GM12878 (cell line): ENCODE measurements at regions not wholly inside any gene's neighbourhood (a gene's known extent, or its start where the extent isn't known, plus 50 kb on each side); places are given as distances from the start of the nearest gene placed in this dataset.

ENCODE experiments used
- ATAC-seq: fragments of 200-7000 bp; cut with Tn5 transposase; 3 replicates; pipeline ENCODE4 v1.9.1; 2020; ENCODE audit warnings: mild to moderate bottlenecking, moderate library complexity
- BruUV-seq: library from RNA; stranded (reverse); fragments of 400-500 nt; replicated peaks from 2 replicates; lab custom pipeline; 2021; lab: Mats Ljungman, UMichigan
- CTCF ChIA-PET: fragments of 300-600 bp; sonication (Branson Sonifier 250); formaldehyde crosslinking; extraction: SDS; loops from one replicate; lab custom pipeline; 2021; ENCODE audit warnings: inconsistent platforms; lab: Yijun Ruan, JAX
- POLR2A ChIA-PET: fragments of 350-600 bp; formaldehyde crosslinking; extraction: SDS; loops from one replicate; lab custom pipeline; 2021; ENCODE audit warnings: inconsistent platforms; lab: Charles Lee
- RAD21 ChIA-PET: fragments of 300-600 bp; sonication (Branson Sonifier 250); formaldehyde crosslinking; loops from one replicate; lab custom pipeline; 2023; ENCODE audit warnings: antibody characterized with exemption; ENCODE audit not compliant: unreplicated experiment; lab: Charles Lee
- SMC1A ChIA-PET: fragments of 300-600 bp; sonication (Branson Sonifier 250); formaldehyde crosslinking; loops from one replicate; lab custom pipeline; 2023; ENCODE audit not compliant: unreplicated experiment, uncharacterized antibody; lab: Charles Lee
- DNase-seq: peaks from one replicate; pipeline ENCODE4 v3.0.0-alpha.2; 2011; ENCODE audit warnings: low read depth, low spot score
- FAIRE-seq: peaks from 3 replicates; lab custom pipeline; 2011; peaks lifted over from hg19 to GRCh38; lab: Jason Lieb, UNC
- H2AFZ ChIP-seq: 2 replicates; pipeline ENCODE4 v1.6.0; 2011; ENCODE audit warnings: low read depth, low read length, control low read depth; ENCODE audit not compliant: control insufficient read depth
- H3K27ac ChIP-seq: 2 replicates; pipeline ENCODE4 v1.5.1; 2011; ENCODE audit warnings: control low read depth; ENCODE audit not compliant: control insufficient read depth, insufficient read depth
- H3K27me3 ChIP-seq, 2 experiments: replicated peaks in 1 of 2; 2 replicates each; pipeline versions ENCODE4 v1.6.0 to v1.6.1; 2011; ENCODE audit warnings: low read length in 1 of 2; ENCODE audit not compliant: control insufficient read depth in 2 of 2, insufficient read depth in 2 of 2
- H3K36me3 ChIP-seq, 2 experiments: 2 replicates each; pipeline ENCODE4 v1.5.1; 2011; ENCODE audit warnings: low read length in 1 of 2; ENCODE audit not compliant: control insufficient read depth in 2 of 2, insufficient read depth in 2 of 2
- H3K4me1 ChIP-seq: 2 replicates; pipeline ENCODE4 v1.6.1; 2011; ENCODE audit warnings: mild to moderate bottlenecking, low read length, moderate library complexity, mixed read lengths; ENCODE audit not compliant: control insufficient read depth, insufficient read depth
- H3K4me2 ChIP-seq: 2 replicates; pipeline ENCODE4 v1.6.0; 2011; ENCODE audit warnings: control low read depth; ENCODE audit not compliant: control insufficient read depth, insufficient read depth
- H3K4me3 ChIP-seq: fragments of 200-600 bp; sonication (generic); 2 replicates; pipeline ENCODE4 v1.5.1; 2016
- H3K79me2 ChIP-seq: 2 replicates; pipeline ENCODE4 v1.6.0; 2011; ENCODE audit warnings: low read length; ENCODE audit not compliant: control insufficient read depth, insufficient read depth
- H3K9ac ChIP-seq: 2 replicates; pipeline ENCODE4 v1.8.0; 2011; ENCODE audit warnings: low read length, control low read depth, mixed read lengths; ENCODE audit not compliant: control insufficient read depth, insufficient read depth
- H3K9me3 ChIP-seq: replicated peaks from 3 replicates; pipeline ENCODE4 v1.5.1; 2011; ENCODE audit warnings: mild to moderate bottlenecking, low read length; ENCODE audit not compliant: control insufficient read depth, insufficient read depth
- H4K20me1 ChIP-seq: 2 replicates; pipeline ENCODE4 v1.6.0; 2011; ENCODE audit not compliant: control insufficient read depth, insufficient read depth
- BCL11A ChIP-seq: IDR thresholded peaks from 2 replicates; pipeline ENCODE4 v1.6.1; 2011; ENCODE audit warnings: low read depth, low read length
- CHD4 ChIP-seq: fragments of 200-600 bp; sonication (generic); IDR thresholded peaks from 2 replicates; pipeline ENCODE4 v1.6.1; 2016; ENCODE audit warnings: mild to moderate bottlenecking
- RCOR1 ChIP-seq: conservative IDR thresholded peaks from 2 replicates; pipeline ENCODE4 v1.6.1; 2012; ENCODE audit warnings: low read depth, low read length, improper control_type of control experiment
- SREBF1 ChIP-seq: IDR thresholded peaks from 2 replicates; pipeline ENCODE4 v1.6.1; 2012; ENCODE audit warnings: mild to moderate bottlenecking, low read length
- TBL1XR1 ChIP-seq: IDR thresholded peaks from 2 replicates; pipeline ENCODE4 v1.6.1; 2012; ENCODE audit warnings: low read depth, low read length, improper control_type of control experiment
- ZSCAN29 ChIP-seq: fragments of 450-650 bp; IDR thresholded peaks from 2 replicates; pipeline ENCODE4 v1.6.1; 2017; ENCODE audit warnings: mild to moderate bottlenecking, moderate library complexity
- WGBS: methylation state at CpG from one replicate; pipeline ENCODE4 v1.1.6; 2016; ENCODE audit warnings: low lambda C conversion rate; ENCODE audit not compliant: insufficient replicate concordance, insufficient coverage; ENCODE audit errors: missing lambda C conversion rate; 5-methylcytosine and 5-hydroxymethylcytosine counted together
- in situ Hi-C: fragments of 300-500 bp; cut with MboI; formaldehyde crosslinking; loops from 9 replicates; pipeline ENCODE4 v1.14.3; 2018; ENCODE audit warnings: mixed read lengths
- intact Hi-C: fragments of 100-400 bp; cut with micrococcal nuclease; formaldehyde crosslinking; loops from one replicate; pipeline ENCODE4 v1.14.2; 2022; ENCODE audit not compliant: unreplicated experiment
- TF ChIP-seq, protein P1 (sequence below): fragments of 450-650 bp; IDR thresholded peaks from 2 replicates; pipeline ENCODE4 v1.6.1; 2018; ENCODE audit warnings: borderline replicate concordance, mild to moderate bottlenecking; ENCODE audit not compliant: partially characterized antibody
- TF ChIP-seq, protein P2 (sequence below): IDR thresholded peaks from 2 replicates; pipeline ENCODE4 v1.6.1; 2011; ENCODE audit warnings: low read depth, low read length, improper control_type of control experiment, borderline replicate concordance
- TF ChIP-seq, protein P3 (sequence below): IDR thresholded peaks from 2 replicates; pipeline ENCODE4 v1.6.1; 2011; ENCODE audit warnings: borderline replicate concordance, low read depth, mild to moderate bottlenecking, moderate library complexity, mixed read lengths, low read length; ENCODE audit not compliant: insufficient read depth; ENCODE audit errors: extremely low read length
- TF ChIP-seq, protein P4 (sequence below): fragments of 450-650 bp; IDR thresholded peaks from 2 replicates; pipeline ENCODE4 v1.6.1; 2017; ENCODE audit warnings: mild to moderate bottlenecking
- TF ChIP-seq, protein P5 (sequence below): IDR thresholded peaks from 2 replicates; pipeline ENCODE4 v1.6.1; 2012; ENCODE audit warnings: low read depth, low read length, improper control_type of control experiment

DNA sequence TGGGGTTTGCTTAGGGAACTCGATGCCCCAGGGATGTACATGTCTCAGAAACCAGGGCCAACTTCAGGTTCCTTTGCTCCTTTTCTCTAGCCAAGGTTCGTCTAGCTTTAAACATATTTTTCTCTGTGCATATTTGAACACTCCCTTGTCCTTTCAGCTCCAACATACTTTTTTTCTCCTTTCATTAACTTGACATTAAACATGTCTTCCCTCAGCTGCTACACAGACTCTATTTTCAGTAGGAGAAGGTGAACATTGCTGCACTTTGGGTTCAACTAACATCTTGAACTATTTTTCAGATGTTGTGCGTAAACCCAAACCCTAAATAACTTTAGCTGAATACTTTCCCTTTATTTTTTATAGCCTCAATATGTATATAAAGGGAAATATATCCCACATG is 212.9 kb downstream of the MTX2 start:
- ATAC-seq = no peak
- TF ChIP-seq RCOR1 = no peak
- TF ChIP-seq, protein P1, sequence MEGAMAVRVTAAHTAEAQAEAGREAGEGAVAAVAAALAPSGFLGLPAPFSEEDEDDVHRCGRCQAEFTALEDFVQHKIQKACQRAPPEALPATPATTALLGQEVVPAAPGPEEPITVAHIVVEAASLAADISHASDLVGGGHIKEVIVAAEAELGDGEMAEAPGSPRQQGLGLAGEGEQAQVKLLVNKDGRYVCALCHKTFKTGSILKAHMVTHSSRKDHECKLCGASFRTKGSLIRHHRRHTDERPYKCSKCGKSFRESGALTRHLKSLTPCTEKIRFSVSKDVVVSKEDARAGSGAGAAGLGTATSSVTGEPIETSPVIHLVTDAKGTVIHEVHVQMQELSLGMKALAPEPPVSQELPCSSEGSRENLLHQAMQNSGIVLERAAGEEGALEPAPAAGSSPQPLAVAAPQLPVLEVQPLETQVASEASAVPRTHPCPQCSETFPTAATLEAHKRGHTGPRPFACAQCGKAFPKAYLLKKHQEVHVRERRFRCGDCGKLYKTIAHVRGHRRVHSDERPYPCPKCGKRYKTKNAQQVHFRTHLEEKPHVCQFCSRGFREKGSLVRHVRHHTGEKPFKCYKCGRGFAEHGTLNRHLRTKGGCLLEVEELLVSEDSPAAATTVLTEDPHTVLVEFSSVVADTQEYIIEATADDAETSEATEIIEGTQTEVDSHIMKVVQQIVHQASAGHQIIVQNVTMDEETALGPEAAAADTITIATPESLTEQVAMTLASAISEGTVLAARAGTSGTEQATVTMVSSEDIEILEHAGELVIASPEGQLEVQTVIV = no peak
- Histone ChIP-seq H3K79me2 (no peaks in the 10 kb centered on the region), H3K27me3 (no peaks in the 10 kb centered on the region; a peak in 2 of 4 replicates), H3K9me3 (no peaks in the 10 kb centered on the region), H3K9ac (no peak overlapping the region), H3K27ac (no peak overlapping the region), H3K4me3 (no peak overlapping the region), H3K4me2 (no peak overlapping the region), H3K36me3 (no peaks in the 10 kb centered on the region), H4K20me1 (no peaks in the 10 kb centered on the region), H2AFZ (no peak overlapping the region), H3K4me1 (no peaks in the 10 kb centered on the region)
- in situ Hi-C loops (no loop called here), intact Hi-C loops (no loop called here)
- no peak for DNase-seq
- RAD21 ChIA-PET = interaction anchor here (0.6 to 1.0 kb wide), 2 partner anchors 11 to 265 kb away, joined by 4 read pairs; no protein-coding TSS in a partner anchor
- no peak for FAIRE-seq
- SMC1A ChIA-PET = interaction anchor here (1.1 to 1.5 kb wide), 5 partner anchors 9 to 72 kb away, joined by 3 to 5 read pairs (median 4); no protein-coding TSS in a partner anchor
- BruUV-seq = no TSS peak
- POLR2A ChIA-PET = no interaction called here
- CTCF ChIA-PET = interaction anchor here (1.2 to 2.1 kb wide), 2 partner anchors 9 to 27 kb away, joined by 5 to 6 read pairs; no protein-coding TSS in a partner anchor
- 37% methylated on average over 3 of the region's 3 CpGs for WGBS

DNA sequence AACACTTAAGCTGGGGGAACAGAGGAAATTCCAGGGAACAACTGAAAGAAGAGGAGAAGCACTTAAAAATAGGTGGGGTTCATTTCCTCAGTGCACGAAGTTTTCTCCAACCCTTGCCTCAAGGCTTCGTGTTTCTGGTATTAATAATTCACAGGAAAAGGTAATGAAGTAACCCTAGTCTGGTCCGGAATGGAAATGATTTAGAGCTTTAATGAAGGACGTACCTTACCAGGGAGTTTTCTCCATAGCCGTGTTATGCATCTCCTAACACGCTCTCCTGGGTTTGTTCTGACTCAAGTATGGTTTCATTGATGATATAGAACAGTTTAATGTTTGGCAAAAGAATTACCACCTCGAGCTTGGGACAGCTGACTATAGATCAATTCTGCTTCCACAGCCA is 214.2 kb downstream of the MTX2 start:
- FAIRE-seq = no peak
- ChIA-PET POLR2A (no interaction called here), CTCF (interaction anchor here (0.8 to 2.1 kb wide), 2 partner anchors 10 to 28 kb away, joined by 3 to 5 read pairs; no protein-coding TSS in a partner anchor)

More for the DNA sequence above, 214.2 kb downstream of the MTX2 start:
- TF ChIP-seq, protein P2, sequence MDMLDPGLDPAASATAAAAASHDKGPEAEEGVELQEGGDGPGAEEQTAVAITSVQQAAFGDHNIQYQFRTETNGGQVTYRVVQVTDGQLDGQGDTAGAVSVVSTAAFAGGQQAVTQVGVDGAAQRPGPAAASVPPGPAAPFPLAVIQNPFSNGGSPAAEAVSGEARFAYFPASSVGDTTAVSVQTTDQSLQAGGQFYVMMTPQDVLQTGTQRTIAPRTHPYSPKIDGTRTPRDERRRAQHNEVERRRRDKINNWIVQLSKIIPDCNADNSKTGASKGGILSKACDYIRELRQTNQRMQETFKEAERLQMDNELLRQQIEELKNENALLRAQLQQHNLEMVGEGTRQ = no peak
- TF ChIP-seq, protein P3, sequence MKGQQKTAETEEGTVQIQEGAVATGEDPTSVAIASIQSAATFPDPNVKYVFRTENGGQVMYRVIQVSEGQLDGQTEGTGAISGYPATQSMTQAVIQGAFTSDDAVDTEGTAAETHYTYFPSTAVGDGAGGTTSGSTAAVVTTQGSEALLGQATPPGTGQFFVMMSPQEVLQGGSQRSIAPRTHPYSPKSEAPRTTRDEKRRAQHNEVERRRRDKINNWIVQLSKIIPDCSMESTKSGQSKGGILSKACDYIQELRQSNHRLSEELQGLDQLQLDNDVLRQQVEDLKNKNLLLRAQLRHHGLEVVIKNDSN = no peak
- TF ChIP-seq, protein P4, sequence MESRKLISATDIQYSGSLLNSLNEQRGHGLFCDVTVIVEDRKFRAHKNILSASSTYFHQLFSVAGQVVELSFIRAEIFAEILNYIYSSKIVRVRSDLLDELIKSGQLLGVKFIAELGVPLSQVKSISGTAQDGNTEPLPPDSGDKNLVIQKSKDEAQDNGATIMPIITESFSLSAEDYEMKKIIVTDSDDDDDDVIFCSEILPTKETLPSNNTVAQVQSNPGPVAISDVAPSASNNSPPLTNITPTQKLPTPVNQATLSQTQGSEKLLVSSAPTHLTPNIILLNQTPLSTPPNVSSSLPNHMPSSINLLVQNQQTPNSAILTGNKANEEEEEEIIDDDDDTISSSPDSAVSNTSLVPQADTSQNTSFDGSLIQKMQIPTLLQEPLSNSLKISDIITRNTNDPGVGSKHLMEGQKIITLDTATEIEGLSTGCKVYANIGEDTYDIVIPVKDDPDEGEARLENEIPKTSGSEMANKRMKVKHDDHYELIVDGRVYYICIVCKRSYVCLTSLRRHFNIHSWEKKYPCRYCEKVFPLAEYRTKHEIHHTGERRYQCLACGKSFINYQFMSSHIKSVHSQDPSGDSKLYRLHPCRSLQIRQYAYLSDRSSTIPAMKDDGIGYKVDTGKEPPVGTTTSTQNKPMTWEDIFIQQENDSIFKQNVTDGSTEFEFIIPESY = no peak
- TF ChIP-seq BCL11A = no peak
- no peak for TF ChIP-seq ZSCAN29
- TF ChIP-seq, protein P5, sequence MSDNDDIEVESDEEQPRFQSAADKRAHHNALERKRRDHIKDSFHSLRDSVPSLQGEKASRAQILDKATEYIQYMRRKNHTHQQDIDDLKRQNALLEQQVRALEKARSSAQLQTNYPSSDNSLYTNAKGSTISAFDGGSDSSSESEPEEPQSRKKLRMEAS = no peak
- TF ChIP-seq TBL1XR1 = no peak
- TF ChIP-seq CHD4 = no peak
- no peak for TF ChIP-seq SREBF1
- no peak for DNase-seq
- WGBS = 23% methylated on average over 7 of the region's 7 CpGs
- H2AFZ ChIP-seq = no peak overlapping the region
- no peaks in the 10 kb centered on the region for H3K36me3 ChIP-seq
- no peak for ATAC-seq
- BruUV-seq = no TSS peak
- H3K9me3 ChIP-seq = no peaks in the 10 kb centered on the region
- H3K27ac ChIP-seq = no peak overlapping the region
- in situ Hi-C loops (no loop called here), intact Hi-C loops (no loop called here)
- H3K4me3 ChIP-seq = no peak overlapping the region
- no peak overlapping the region for H3K4me2 ChIP-seq
- H4K20me1 ChIP-seq = no peaks in the 10 kb centered on the region
- RAD21 ChIA-PET = no interaction called here
- SMC1A ChIA-PET = interaction anchor here (1.2 kb wide), 1 partner anchor 35 kb away, joined by 4 read pairs; no protein-coding TSS in a partner anchor
- no peaks in the 10 kb centered on the region; a peak in 2 of 4 replicates for H3K27me3 ChIP-seq
- no peaks in the 10 kb centered on the region for H3K79me2 ChIP-seq
- no peaks in the 10 kb centered on the region for H3K4me1 ChIP-seq
- H3K9ac ChIP-seq = no peak overlapping the region
